DMS53 (cell line): ENCODE measurements at regions not wholly inside any gene's neighbourhood (a gene's known extent, or its start where the extent isn't known, plus 50 kb on each side); places are given as distances from the start of the nearest gene placed in this dataset.
"Not testable (repeated sequence)": the region's sequence is repeated elsewhere in the genome, so short reads cannot be mapped to it uniquely, and the experiment has no call there.

Experiments
- DNase-seq: peaks from one replicate; lab custom pipeline; 2025; lab: John Stamatoyannopoulos, UW

DNA sequence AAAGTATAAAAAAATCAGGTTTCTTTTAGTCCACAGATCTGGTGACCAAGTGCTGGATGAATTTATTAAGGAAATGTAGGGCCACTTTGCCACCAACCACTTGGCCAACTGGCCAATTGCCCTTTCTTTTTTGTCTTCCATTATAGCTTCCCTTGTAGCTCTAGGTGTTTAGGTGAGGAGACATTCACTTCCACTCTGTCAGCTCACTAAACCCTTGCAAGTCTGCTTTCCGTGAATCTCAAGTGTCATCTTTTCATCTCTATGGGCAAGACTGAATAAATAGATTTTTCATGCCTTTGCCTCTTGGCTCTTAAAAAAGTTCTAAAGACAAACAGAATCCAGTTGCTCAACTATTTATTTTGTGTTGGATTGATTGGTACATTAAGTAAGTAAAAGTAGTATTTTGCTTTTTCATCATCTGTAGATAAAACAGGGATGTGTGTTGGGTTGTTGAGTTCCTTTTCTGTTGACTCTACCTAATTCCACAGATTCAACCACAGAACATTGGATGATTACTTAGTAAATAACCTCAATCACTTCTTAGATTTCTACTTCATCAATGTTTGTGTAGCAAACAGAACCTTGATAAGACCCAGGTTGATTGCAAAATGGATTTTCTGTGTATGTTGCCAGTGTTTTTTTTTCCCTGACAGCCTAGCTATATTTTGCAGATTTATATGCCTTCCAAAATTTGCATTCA, 68.1 kb upstream of the GRXCR1 start:
- peak; percentile 79 for DNase-seq

- DNase-seq: no peak
These were observed 71.3 kb upstream of the GRXCR1 start for GRCh38 chr4:42821230-42821629.

DNA sequence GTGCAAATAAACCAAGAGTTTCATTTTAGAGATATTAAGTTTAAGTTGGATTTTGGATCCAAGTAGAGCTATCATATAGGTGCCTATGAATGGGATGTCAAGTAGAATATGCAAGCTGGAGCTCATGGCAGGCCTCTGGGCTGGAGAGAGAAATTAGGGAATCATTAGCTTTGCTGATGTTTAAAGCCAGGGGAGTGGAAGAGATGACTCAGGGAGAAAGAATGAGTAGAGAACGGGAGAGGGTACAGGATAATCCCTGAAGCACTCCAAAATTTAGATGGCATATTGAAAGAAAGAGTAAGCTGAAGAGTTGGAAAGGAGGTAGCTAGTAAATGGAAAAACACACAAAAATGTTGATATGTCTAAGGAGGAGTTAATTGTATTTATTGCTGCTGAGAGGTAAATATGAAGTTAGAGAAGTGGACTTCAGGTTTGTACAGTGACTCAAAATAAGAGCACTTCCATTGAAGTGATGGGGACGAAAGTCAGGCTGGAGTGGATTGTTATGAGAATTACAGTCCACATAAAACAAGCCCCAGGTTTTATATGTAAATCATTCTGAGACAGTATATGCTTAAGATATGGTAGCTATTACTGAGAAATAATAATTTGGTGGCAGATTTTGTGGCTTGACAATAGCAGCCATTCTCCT, 72.5 kb upstream of the GRXCR1 start:
- DNase-seq: peak; percentile 36

DNA sequence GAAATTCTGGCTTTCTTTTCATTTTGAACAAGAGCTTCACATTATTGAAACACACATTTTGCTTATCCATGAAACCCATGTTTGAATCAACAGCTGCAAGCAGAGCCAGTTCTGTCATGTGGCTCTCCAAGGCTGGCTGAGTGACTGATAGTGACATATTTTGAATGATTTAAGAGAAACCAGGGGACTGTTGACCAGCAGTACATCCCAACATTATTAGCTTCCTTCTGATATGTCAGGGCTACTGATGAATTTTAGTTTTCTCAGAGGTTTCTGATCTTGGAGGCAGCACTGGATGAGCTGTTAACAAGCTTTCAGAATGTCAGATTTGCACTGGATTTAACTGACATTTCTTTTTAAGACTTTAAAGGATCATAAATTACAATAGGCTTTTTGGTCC, 74.6 kb upstream of the GRXCR1 start:
- DNase-seq: no peak

GRCh38 chr4:42816880-42817400, 75.6 kb upstream of the GRXCR1 start:
- DNase-seq: no peak

- no peak for DNase-seq
These were observed 76.2 kb upstream of the GRXCR1 start for GRCh38 chr4:42816189-42816879.

DNA sequence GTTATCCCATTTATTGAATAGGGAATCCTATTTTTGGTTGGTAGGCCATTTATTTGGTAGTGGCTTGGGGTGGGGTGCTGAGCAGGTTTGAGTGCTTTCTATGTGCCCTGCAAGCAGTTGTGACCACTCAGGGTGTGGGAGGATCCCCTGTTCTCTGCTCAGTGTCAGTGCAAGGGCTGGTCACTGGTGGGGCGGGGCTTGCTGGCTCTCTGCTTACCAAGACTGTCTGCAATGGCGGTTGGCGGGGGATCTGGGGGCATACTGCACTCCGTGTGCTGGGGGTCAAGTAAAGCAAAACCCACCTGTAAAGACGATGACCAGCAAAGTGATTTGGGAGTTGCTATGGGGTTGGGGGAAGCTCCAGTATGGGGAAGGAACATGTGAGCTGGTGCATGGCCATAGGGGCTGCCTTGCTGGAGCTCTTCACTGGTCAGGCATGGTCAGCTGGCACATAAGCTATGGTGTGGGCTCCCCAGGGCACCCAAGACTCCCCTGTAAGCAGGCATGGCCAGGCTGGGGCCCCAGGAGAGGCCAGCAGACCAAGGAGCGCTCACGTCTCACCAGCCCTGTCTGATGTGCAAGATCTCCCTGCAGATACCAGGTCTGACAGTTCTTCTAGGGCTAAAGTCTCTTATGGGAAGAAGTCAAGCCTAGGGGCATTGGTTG, 83.0 kb upstream of the GRXCR1 start:
- DNase-seq: no peak

- no peak for DNase-seq
These were observed 86.1 kb upstream of the GRXCR1 start for GRCh38 chr4:42806303-42806835.

DNA sequence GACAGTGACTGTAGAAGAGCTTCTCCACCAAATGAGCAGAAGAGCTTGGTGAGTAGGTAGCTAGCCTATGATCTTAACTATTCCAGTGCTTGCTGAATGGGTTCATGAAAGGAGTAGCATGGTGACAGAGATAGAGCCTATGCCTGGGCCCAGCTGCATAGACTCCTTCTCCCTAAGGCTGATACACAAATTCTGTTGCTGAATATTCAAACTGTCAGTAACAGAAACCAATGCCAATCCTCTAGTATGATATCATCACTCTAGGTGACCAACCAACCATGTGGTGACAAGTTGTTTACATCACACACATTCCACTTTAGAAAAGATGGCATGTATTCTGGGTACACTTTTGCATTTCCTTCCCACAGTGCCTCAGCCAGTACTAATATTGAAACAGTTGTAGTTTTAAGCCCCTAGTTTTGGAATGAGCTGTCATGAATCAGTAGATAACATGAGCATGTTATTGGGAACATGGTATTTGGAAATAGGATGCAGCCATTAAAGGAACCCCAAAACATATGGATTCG, 103.4 kb upstream of the GRXCR1 start:
- DNase-seq: no peak

DNA sequence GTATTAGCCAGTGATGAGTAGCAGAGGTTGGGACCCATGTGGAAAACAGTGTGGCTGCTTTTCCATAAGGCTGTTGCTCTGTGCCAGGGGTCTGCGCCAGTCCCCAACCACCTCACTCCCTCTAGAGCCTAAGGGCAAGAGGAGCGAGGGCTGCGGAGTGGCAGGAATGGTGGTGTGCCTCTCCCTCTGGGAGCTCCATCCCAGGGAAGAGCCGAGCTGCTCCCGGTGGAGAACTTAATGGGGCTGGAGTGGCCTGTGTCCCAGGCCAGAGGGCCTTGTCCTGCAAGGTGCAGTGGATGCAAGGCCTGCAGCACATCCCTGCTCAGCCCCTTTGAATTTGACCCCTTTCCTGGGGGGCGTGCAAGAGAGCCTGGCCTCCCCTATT, 105.4 kb upstream of the GRXCR1 start:
- DNase-seq: no peak

- no peak for DNase-seq
These were observed 106.0 kb upstream of the GRXCR1 start for GRCh38 chr4:42786350-42787078.

- DNase-seq: no peak
These were observed 106.7 kb upstream of the GRXCR1 start for GRCh38 chr4:42785817-42786216.

DNA sequence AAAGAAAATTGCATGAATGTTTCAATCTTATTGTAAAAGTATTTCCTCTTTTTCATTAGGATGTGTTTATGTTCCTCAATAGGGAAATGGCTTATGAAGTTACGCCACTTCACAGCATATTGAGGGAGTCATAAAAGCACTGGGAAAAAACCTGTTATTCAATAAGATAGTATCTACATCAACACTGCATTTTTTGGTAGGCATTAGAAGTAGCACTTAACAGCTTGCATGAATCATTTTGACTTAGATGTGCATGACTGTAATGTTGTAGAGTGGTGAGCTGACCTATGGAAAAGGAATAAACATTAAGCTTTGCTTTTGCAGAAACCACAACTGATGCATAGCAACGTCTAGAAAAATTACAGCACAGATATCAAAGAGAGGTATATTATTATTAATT, 111.2 kb upstream of the GRXCR1 start:
- no peak for DNase-seq

DNA sequence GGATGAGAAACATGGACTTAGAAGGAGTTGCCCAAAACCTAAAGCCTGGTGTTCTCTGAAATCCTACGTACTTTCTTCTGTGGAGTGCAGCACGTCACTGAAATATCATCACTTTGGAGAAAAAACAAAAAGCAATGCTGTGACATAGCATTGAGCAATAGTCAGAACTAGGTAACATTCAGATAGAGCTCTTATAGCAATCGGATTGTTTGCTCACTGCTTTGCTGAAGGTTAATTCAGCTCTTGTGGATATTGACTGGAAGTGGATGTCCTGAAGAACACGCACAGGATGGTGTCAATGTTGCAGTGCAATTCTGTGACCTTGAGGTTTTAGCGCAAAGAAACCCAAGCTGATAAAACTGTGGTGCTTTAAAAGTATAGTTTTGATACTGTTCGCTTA, 114.2 kb upstream of the GRXCR1 start:
- peak; percentile 46 for DNase-seq

GRCh38 chr4:42768125-42768748, 111.3 kb upstream of the ATP8A1 start:
- DNase-seq: peak; percentile 31

DNA sequence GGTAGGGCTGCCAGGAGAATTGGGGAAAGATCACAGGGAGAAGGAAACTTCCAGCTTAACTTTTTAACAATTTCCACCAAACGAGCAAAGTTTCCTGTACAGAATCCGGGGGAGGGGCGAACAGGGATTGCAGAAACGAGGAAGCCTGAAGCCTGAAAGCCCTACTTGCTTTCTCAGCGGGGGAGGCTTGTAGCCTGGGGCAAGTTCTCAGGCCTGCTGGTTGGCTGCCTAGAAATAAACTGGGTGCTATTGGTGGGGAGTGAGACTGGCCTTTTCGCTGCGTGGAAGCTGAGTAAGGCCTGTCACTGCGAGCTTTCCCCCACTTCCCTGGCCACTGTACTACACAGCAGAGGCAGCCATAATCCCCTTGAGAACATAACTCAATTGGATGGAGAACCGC, 110.8 kb upstream of the ATP8A1 start:
- no peak for DNase-seq

DNA sequence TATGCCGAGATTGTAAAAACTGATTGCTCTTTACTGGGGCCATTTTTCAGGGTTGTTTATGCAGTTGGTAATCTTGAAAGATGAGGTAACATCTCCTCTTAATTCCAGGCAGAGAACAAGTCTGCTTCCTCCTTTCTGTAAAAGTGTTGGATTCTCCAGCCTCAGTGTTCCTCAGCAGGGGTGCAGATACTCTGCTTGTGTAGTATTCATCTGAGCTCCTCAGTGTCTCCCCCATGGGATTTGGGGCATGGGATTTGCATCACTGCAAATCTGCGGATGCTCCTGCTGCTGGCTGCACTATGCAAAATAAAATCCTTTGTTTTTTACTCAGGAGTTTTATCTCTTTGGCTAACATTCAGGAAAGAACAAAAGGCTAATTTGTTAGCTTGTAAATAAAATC, 104.9 kb upstream of the ATP8A1 start:
- no peak for DNase-seq

- not testable (repeated sequence) for DNase-seq
These were observed 98.1 kb upstream of the ATP8A1 start for GRCh38 chr4:42754965-42755364.

DNA sequence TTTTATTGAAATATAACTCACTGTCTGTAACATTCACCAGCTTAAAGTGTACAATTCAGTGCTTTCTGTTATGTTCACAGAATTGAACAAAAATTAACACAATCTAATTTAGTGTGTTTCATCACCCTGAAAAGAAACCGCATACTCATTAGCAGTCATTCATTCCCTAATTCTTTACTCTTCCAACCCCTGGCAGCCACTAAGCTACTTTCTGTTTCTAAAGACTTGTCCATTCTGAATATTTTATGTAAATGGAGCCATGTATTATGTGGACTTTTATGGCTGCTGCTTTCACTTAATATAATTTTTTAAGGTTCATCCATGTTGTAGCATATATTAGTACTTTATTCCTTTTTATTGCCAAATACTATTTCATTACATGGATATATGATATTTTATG, 94.7 kb upstream of the ATP8A1 start:
- no peak for DNase-seq

DNA sequence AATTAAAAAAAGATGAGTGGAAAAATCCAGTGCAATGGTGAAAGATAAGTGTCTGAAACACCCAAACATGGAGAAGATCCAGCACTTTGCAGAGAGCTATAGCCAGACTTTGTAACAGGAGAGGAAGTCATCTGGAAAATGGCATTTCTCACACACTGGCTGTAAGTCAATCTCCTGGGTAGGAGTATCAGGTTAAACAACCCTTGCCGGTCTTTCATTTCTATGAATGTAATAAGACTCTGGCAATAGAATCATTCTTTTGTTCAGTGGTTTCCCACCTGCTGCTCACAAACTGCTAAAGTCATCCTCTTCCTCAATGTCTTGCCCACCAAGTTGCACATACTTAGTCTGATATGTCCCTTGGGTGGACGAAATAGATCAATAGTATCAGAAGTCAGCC, 94.0 kb upstream of the ATP8A1 start:
- no peak for DNase-seq

DNA sequence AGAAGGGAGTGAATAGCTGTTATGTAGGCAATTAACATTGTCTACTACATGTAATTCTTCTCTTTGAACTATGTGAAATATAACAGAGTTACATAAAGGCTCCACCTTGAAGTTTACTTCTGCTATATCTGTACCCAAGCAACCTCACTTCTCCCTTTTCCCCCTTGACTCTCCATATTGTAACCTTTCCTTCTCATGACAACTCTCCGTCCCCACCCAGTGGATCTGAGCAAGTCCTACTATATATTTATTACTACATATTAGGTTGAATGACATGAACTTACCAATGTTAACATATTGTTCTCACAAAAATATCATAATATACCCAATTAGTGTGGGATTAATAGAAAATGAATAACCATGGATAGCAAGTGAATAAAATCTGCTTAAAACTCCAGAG, 93.2 kb upstream of the ATP8A1 start:
- DNase-seq: peak; percentile 82
